RPMI7951 (cell line): ENCODE measurements at regions not wholly inside any gene's neighbourhood (a gene's known extent, or its start where the extent isn't known, plus 50 kb on each side); places are given as distances from the start of the nearest gene placed in this dataset.

Experiments
- DNase-seq: peaks from one replicate; pipeline ENCODE4 v3.0.0-alpha.2; 2012; ENCODE audit warnings: low read depth

GRCh38 chr4:123807866-123808265 is 411.3 kb downstream of the SPRY1 start:
- peak; percentile 64 for DNase-seq

- no peak for DNase-seq
Observed at GRCh38 chr4:123809864-123810263, 413.3 kb downstream of the SPRY1 start.

- no peak for DNase-seq
Observed at GRCh38 chr4:123812066-123812390, 415.4 kb downstream of the SPRY1 start.

- no peak for DNase-seq
Observed at GRCh38 chr4:123813901-123814300, 417.3 kb downstream of the SPRY1 start.

GRCh38 chr4:123816462-123816861 is 419.9 kb downstream of the SPRY1 start:
- DNase-seq: no peak

- no peak for DNase-seq
Observed at GRCh38 chr4:123817025-123817688, 420.6 kb downstream of the SPRY1 start.

- peak; percentile 14 for DNase-seq
Observed at GRCh38 chr4:123819362-123820035, 422.9 kb downstream of the SPRY1 start.

GRCh38 chr4:123821861-123822260 is 425.3 kb downstream of the SPRY1 start:
- peak; percentile 43 for DNase-seq

GRCh38 chr4:123822353-123822752 is 425.8 kb downstream of the SPRY1 start:
- DNase-seq: no peak

GRCh38 chr4:123823244-123823643 is 426.6 kb downstream of the SPRY1 start:
- DNase-seq: no peak

- no peak for DNase-seq
Observed at GRCh38 chr4:123824524-123824923, 427.9 kb downstream of the SPRY1 start.

- peak; percentile 32 for DNase-seq
Observed at GRCh38 chr4:123825596-123826291, 429.1 kb downstream of the SPRY1 start.

- DNase-seq: peak; percentile 45
Observed at GRCh38 chr4:123826896-123827295, 430.3 kb downstream of the SPRY1 start.

GRCh38 chr4:123827511-123827910 is 430.9 kb downstream of the SPRY1 start:
- DNase-seq: no peak

GRCh38 chr4:123830930-123831329 is 434.3 kb downstream of the SPRY1 start:
- peak; percentile 30 for DNase-seq

GRCh38 chr4:123832173-123833026 is 435.8 kb downstream of the SPRY1 start:
- peak; percentile 100 for DNase-seq

GRCh38 chr4:123833171-123833643 is 436.6 kb downstream of the SPRY1 start:
- peak; percentile 55 for DNase-seq

- DNase-seq: peak; percentile 16
Observed at GRCh38 chr4:123835831-123836590, 439.4 kb downstream of the SPRY1 start.

- DNase-seq: no peak
Observed at GRCh38 chr4:123836851-123837595, 440.4 kb downstream of the SPRY1 start.

GRCh38 chr4:123838474-123838873 is 441.9 kb downstream of the SPRY1 start:
- DNase-seq: peak; percentile 34
